GM23338 (cell line): ENCODE measurements at regions not wholly inside any gene's neighbourhood (a gene's known extent, or its start where the extent isn't known, plus 50 kb on each side); places are given as distances from the start of the nearest gene placed in this dataset.

Experiments
- ATAC-seq: fragments of 200-7000 bp; cut with Tn5 transposase; 3 replicates; pipeline ENCODE4 v1.9.1; 2020
- DNase-seq: peaks from one replicate; pipeline ENCODE4 v3.0.0-alpha.2; 2015; ENCODE audit warnings: low spot score
- H2AFZ ChIP-seq: fragments of 200-600 bp; sonication (generic); 2 replicates; pipeline ENCODE4 v1.8.0; 2016; ENCODE audit warnings: antibody characterized with exemption, mild to moderate bottlenecking, moderate library complexity
- H3F3A ChIP-seq: fragments of 200-600 bp; sonication (generic); replicated peaks from 2 replicates; pipeline ENCODE4 v1.8.0; 2017; ENCODE audit warnings: antibody characterized with exemption, mixed run types, low read depth
- H3K27ac ChIP-seq: fragments of 200-600 bp; sonication (generic); 2 replicates; pipeline ENCODE4 v1.6.1; 2016; ENCODE audit warnings: low read depth
- H3K27me3 ChIP-seq: fragments of 200-600 bp; sonication (generic); 2 replicates; pipeline ENCODE4 v1.8.0; 2016; ENCODE audit warnings: mild to moderate bottlenecking, mixed run types, moderate library complexity; ENCODE audit not compliant: insufficient read depth
- H3K36me3 ChIP-seq: fragments of 200-600 bp; sonication (generic); 2 replicates; pipeline ENCODE4 v1.8.0; 2016; ENCODE audit warnings: mild to moderate bottlenecking; ENCODE audit not compliant: insufficient read depth
- H3K4me1 ChIP-seq: fragments of 200-600 bp; sonication (generic); 2 replicates; pipeline ENCODE4 v1.8.0; 2016; ENCODE audit warnings: mild to moderate bottlenecking, moderate library complexity; ENCODE audit not compliant: insufficient read depth
- H3K4me2 ChIP-seq: fragments of 200-600 bp; sonication (generic); 2 replicates; pipeline ENCODE4 v1.7.1; 2017; ENCODE audit warnings: mixed run types
- H3K4me3 ChIP-seq: fragments of 200-600 bp; sonication (generic); 2 replicates; pipeline ENCODE4 v1.6.1; 2016; ENCODE audit warnings: mixed run types
- H3K79me2 ChIP-seq: fragments of 200-600 bp; sonication (generic); replicated peaks from 2 replicates; pipeline ENCODE4 v1.8.0; 2017; ENCODE audit warnings: mild to moderate bottlenecking; ENCODE audit not compliant: insufficient read depth
- H3K9me2 ChIP-seq: fragments of 200-600 bp; sonication (generic); 2 replicates; pipeline ENCODE4 v1.8.0; 2017; ENCODE audit not compliant: insufficient read depth
- H4K20me1 ChIP-seq: fragments of 200-600 bp; sonication (generic); replicated peaks from 2 replicates; pipeline ENCODE4 v1.8.0; 2017; ENCODE audit warnings: mild to moderate bottlenecking; ENCODE audit not compliant: insufficient read depth
- H3K27ac Mint-ChIP-seq: 2 replicates; pipeline ENCODE4 v1.8.0; 2020; ENCODE audit warnings: inconsistent platforms, mild to moderate bottlenecking, moderate library complexity, mixed read lengths
- H3K27me3 Mint-ChIP-seq: 3 replicates; pipeline ENCODE4 v1.8.0; 2022; ENCODE audit warnings: low read depth, mild to moderate bottlenecking, moderate library complexity, mixed read lengths, inconsistent platforms; ENCODE audit not compliant: insufficient read depth, poor library complexity
- H3K36me3 Mint-ChIP-seq: 3 replicates; pipeline ENCODE4 v1.8.0; 2021; ENCODE audit warnings: low read depth, mild to moderate bottlenecking, inconsistent platforms, moderate library complexity, mixed read lengths
- H3K4me1 Mint-ChIP-seq: 3 replicates; pipeline ENCODE4 v1.8.0; 2020; ENCODE audit warnings: mild to moderate bottlenecking, inconsistent platforms, mixed read lengths
- H3K4me3 Mint-ChIP-seq: 3 replicates; pipeline ENCODE4 v1.8.0; 2021; ENCODE audit warnings: moderate library complexity, mild to moderate bottlenecking, inconsistent platforms, mixed read lengths
- H3K9me3 Mint-ChIP-seq: 3 replicates; pipeline ENCODE4 v1.8.0; 2020; ENCODE audit warnings: moderate library complexity, mild to moderate bottlenecking, inconsistent platforms, mixed read lengths
- EZH2phosphoT487 ChIP-seq: fragments of 200-600 bp; sonication (generic); IDR thresholded peaks from one replicate; pipeline ENCODE4 v1.8.1; 2018; ENCODE audit warnings: antibody characterized with exemption; ENCODE audit not compliant: unreplicated experiment
- JUNB ChIP-seq: IDR thresholded peaks from one replicate; pipeline ENCODE4 v1.6.1; 2016; ENCODE audit warnings: antibody characterized with exemption; ENCODE audit not compliant: unreplicated experiment
- POLR2AphosphoS5 ChIP-seq: IDR thresholded peaks from 2 replicates; pipeline ENCODE4 v1.6.1; 2016; ENCODE audit warnings: antibody characterized with exemption, low read depth
- REST ChIP-seq: IDR thresholded peaks from one replicate; pipeline ENCODE4 v1.6.1; 2018; ENCODE audit warnings: antibody characterized with exemption; ENCODE audit not compliant: unreplicated experiment
- ZNF114 ChIP-seq: fragments of 250-450 bp; sonication (Bioruptor Pico); IDR thresholded peaks from 2 replicates; pipeline ENCODE4 v1.5.0; 2020; ENCODE audit warnings: mild to moderate bottlenecking, moderate library complexity
- TF ChIP-seq, protein P1 (sequence below): fragments of 250-450 bp; sonication (Bioruptor Pico); IDR thresholded peaks from 2 replicates; pipeline ENCODE4 v1.5.0; 2020; ENCODE audit warnings: mild to moderate bottlenecking, moderate library complexity

DNA sequence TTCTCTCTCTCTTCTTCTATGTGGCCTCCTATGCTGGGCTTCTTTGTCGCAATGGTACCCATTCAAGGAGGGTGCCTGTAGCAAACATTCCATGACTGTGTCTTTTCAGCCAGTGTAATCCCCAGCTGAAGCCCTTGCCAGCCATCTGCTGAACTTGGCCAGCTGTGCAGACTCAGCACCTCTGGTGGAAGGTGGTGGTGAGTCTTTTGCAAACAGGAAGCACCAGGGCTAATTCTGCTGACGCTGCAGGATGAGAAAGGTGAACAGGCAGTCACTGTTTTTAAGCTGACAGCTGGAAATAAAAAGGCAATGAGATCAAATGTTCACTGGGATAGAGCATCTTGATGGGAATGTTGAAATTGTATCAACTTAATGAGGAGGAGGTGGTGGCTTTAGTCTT lies 298.7 kb upstream of the CLNK start (continued):
- TF ChIP-seq, protein P1, sequence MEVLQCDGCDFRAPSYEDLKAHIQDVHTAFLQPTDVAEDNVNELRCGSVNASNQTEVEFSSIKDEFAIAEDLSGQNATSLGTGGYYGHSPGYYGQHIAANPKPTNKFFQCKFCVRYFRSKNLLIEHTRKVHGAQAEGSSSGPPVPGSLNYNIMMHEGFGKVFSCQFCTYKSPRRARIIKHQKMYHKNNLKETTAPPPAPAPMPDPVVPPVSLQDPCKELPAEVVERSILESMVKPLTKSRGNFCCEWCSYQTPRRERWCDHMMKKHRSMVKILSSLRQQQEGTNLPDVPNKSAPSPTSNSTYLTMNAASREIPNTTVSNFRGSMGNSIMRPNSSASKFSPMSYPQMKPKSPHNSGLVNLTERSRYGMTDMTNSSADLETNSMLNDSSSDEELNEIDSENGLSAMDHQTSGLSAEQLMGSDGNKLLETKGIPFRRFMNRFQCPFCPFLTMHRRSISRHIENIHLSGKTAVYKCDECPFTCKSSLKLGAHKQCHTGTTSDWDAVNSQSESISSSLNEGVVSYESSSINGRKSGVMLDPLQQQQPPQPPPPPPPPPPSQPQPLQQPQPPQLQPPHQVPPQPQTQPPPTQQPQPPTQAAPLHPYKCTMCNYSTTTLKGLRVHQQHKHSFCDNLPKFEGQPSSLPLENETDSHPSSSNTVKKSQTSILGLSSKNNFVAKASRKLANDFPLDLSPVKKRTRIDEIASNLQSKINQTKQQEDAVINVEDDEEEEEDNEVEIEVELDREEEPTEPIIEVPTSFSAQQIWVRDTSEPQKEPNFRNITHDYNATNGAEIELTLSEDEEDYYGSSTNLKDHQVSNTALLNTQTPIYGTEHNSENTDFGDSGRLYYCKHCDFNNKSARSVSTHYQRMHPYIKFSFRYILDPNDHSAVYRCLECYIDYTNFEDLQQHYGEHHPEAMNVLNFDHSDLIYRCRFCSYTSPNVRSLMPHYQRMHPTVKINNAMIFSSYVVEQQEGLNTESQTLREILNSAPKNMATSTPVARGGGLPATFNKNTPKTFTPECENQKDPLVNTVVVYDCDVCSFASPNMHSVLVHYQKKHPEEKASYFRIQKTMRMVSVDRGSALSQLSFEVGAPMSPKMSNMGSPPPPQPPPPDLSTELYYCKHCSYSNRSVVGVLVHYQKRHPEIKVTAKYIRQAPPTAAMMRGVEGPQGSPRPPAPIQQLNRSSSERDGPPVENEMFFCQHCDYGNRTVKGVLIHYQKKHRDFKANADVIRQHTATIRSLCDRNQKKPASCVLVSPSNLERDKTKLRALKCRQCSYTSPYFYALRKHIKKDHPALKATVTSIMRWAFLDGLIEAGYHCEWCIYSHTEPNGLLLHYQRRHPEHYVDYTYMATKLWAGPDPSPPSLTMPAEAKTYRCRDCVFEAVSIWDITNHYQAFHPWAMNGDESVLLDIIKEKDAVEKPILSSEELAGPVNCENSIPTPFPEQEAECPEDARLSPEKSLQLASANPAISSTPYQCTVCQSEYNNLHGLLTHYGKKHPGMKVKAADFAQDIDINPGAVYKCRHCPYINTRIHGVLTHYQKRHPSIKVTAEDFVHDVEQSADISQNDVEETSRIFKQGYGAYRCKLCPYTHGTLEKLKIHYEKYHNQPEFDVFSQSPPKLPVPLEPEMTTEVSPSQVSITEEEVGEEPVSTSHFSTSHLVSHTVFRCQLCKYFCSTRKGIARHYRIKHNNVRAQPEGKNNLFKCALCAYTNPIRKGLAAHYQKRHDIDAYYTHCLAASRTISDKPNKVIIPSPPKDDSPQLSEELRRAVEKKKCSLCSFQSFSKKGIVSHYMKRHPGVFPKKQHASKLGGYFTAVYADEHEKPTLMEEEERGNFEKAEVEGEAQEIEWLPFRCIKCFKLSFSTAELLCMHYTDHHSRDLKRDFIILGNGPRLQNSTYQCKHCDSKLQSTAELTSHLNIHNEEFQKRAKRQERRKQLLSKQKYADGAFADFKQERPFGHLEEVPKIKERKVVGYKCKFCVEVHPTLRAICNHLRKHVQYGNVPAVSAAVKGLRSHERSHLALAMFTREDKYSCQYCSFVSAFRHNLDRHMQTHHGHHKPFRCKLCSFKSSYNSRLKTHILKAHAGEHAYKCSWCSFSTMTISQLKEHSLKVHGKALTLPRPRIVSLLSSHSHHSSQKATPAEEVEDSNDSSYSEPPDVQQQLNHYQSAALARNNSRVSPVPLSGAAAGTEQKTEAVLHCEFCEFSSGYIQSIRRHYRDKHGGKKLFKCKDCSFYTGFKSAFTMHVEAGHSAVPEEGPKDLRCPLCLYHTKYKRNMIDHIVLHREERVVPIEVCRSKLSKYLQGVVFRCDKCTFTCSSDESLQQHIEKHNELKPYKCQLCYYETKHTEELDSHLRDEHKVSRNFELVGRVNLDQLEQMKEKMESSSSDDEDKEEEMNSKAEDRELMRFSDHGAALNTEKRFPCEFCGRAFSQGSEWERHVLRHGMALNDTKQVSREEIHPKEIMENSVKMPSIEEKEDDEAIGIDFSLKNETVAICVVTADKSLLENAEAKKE (CRISPR knock-in tag) = 0 out of 2 replicates have a peak, but pooled peaks have one; percentile 18

DNA sequence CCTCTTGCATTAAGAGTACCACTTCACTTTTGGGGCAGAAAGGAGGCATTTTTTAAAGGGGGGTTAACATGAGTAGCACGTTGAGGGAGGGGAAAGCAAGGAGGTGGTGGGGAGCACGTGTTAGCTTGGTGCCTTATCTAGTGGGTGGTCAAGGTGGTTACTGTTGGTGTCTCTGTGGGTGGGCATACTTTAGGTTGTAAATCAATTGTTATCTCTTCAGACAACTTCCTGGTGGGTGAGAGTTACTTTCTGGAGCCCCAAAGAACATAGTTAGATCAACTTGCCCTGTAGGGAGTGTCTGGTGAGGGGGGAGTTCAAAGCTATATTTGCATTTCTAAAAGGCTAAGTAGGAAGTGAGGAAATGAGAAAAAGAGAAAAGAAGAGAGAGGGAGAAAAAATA lies 297.7 kb upstream of the CLNK start:
- H3K27me3 Mint-ChIP-seq = peaks cover 16% of the 10 kb centered on the region
- H3K4me2 ChIP-seq = peak overlapping the region; percentile 18
- peak; percentile 15 for DNase-seq

More for the DNA sequence above, 297.7 kb upstream of the CLNK start:
- H3K4me1 Mint-ChIP-seq = peaks cover 34% of the 10 kb centered on the region
- ATAC-seq = peak; percentile 87
- H3K27ac Mint-ChIP-seq = no peak overlapping the region
- peaks cover 28% of the 10 kb centered on the region for H3K4me1 ChIP-seq
- no peak for TF ChIP-seq JUNB
- TF ChIP-seq REST = no peak
- TF ChIP-seq, protein P1 (CRISPR knock-in tag) = no peak
- TF ChIP-seq EZH2phosphoT487 = no peak
- no peak for TF ChIP-seq POLR2AphosphoS5
- no peak for TF ChIP-seq ZNF114
- H3K9me3 Mint-ChIP-seq = no peaks in the 10 kb centered on the region
- no peak overlapping the region; the same call in 2 of the 3 replicates for H3K4me3 Mint-ChIP-seq
- H3K36me3 ChIP-seq = no peaks in the 10 kb centered on the region
- peaks cover 7% of the 10 kb centered on the region; the same call in 1 of the 2 replicates for H3K9me2 ChIP-seq
- H2AFZ ChIP-seq = 0 out of 2 replicates have a peak overlapping the region, but pooled peaks have one; percentile 1
- H3K4me3 ChIP-seq = no peak overlapping the region
- no peaks in the 10 kb centered on the region for H3K36me3 Mint-ChIP-seq
- 0 out of 2 replicates have a peak, but pooled peaks cover 2% of the 10 kb centered on the region for H3K27me3 ChIP-seq
- H4K20me1 ChIP-seq = no peaks in the 10 kb centered on the region
- no peaks in the 10 kb centered on the region for H3F3A ChIP-seq
- H3K27ac ChIP-seq = peak overlapping the region; percentile 67; the same call in 1 of the 2 replicates
- H3K79me2 ChIP-seq = no peaks in the 10 kb centered on the region
